ENCODE measurements at regions not wholly inside any gene's neighbourhood (a gene's known extent, or its start where the extent isn't known, plus 50 kb on each side); places are given as distances from the start of the nearest gene placed in this dataset.

- no peaks in the 10 kb centered on the region for H3K4me1 ChIP-seq (ENCODE audit: low read depth)
- TF ChIP-seq CTCF (IDR thresholded peaks at IDR 0.05), result no peak
- no peaks in the 10 kb centered on the region for H3K9me3 ChIP-seq
- H3K36me3 ChIP-seq (ENCODE audit: low read depth), result no peaks in the 10 kb centered on the region
- no peak for ATAC-seq
- intact Hi-C loops (cut with DNase I, micrococcal nuclease), result no loop called here
- H3K4me3 ChIP-seq, result no peak overlapping the region
- no peak for DNase-seq
These were observed 269.9 kb upstream of the FZD8 start for GRCh38 chr10:35911954-35912353.

- ATAC-seq, result no peak
- intact Hi-C loops (cut with DNase I, micrococcal nuclease), result no loop called here
- DNase-seq, result no peak
- no peaks in the 10 kb centered on the region for H3K4me1 ChIP-seq (ENCODE audit: low read depth)
- TF ChIP-seq CTCF (IDR thresholded peaks at IDR 0.05), result no peak
- H3K4me3 ChIP-seq, result no peak overlapping the region
- H3K9me3 ChIP-seq, result no peaks in the 10 kb centered on the region
- no peaks in the 10 kb centered on the region for H3K36me3 ChIP-seq (ENCODE audit: low read depth)
These were observed 269.1 kb upstream of the FZD8 start for GRCh38 chr10:35911233-35911632.

GRCh38 chr10:35910234-35910633 is 268.1 kb upstream of the FZD8 start:
- DNase-seq (no peak), ATAC-seq (no peak)
- H3K4me1 ChIP-seq (ENCODE audit: low read depth), result no peaks in the 10 kb centered on the region
- intact Hi-C loops (cut with DNase I, micrococcal nuclease), result no loop called here
- H3K4me3 ChIP-seq, result no peak overlapping the region
- no peaks in the 10 kb centered on the region for H3K9me3 ChIP-seq
- H3K36me3 ChIP-seq (ENCODE audit: low read depth), result no peaks in the 10 kb centered on the region
- TF ChIP-seq CTCF (IDR thresholded peaks at IDR 0.05), result no peak

GRCh38 chr10:35909121-35909720 is 267.1 kb upstream of the FZD8 start:
- Histone ChIP-seq H3K4me1 (ENCODE audit: low read depth) (no peaks in the 10 kb centered on the region), H3K4me3 (no peak overlapping the region), H3K36me3 (ENCODE audit: low read depth) (no peaks in the 10 kb centered on the region), H3K9me3 (no peaks in the 10 kb centered on the region)
- no peak for ATAC-seq
- no peak for TF ChIP-seq CTCF (IDR thresholded peaks at IDR 0.05)
- intact Hi-C loops (cut with DNase I, micrococcal nuclease), result no loop called here
- no peak for DNase-seq

GRCh38 chr10:35908451-35908850 is 266.4 kb upstream of the FZD8 start:
- no peaks in the 10 kb centered on the region for H3K9me3 ChIP-seq
- ATAC-seq (no peak), DNase-seq (no peak)
- TF ChIP-seq CTCF (IDR thresholded peaks at IDR 0.05), result no peak
- intact Hi-C loops (cut with DNase I, micrococcal nuclease), result no loop called here
- H3K4me3 ChIP-seq, result no peak overlapping the region
- H3K36me3 ChIP-seq (ENCODE audit: low read depth), result no peaks in the 10 kb centered on the region
- H3K4me1 ChIP-seq (ENCODE audit: low read depth), result no peaks in the 10 kb centered on the region

GRCh38 chr10:35907548-35907947 is 265.5 kb upstream of the FZD8 start:
- Histone ChIP-seq H3K36me3 (ENCODE audit: low read depth) (no peaks in the 10 kb centered on the region), H3K4me3 (no peak overlapping the region), H3K9me3 (no peaks in the 10 kb centered on the region), H3K4me1 (ENCODE audit: low read depth) (no peaks in the 10 kb centered on the region)
- peak; percentile 25 for ATAC-seq
- no peak for DNase-seq
- TF ChIP-seq CTCF (IDR thresholded peaks at IDR 0.05), result no peak
- intact Hi-C loops (cut with DNase I, micrococcal nuclease), result no loop called here
